Esophagus muscularis mucosa (tissue), 4 donors: ENCODE measurements at regions not wholly inside any gene's neighbourhood (a gene's known extent, or its start where the extent isn't known, plus 50 kb on each side); places are given as distances from the start of the nearest gene placed in this dataset.

Experiments
- DNase-seq: peaks from one replicate; pipeline ENCODE4 v3.0.0-alpha.2; 2017; ENCODE audit errors: extremely low spot score
- H3K27ac ChIP-seq, 4 donors: fragments of 200-600 bp; sonication (generic); replicated peaks in 1 of 4; 1 replicate in 3 of 4; 2 replicates in 1 of 4; pipeline ENCODE4 v1.5.1; 2016 to 2019; ENCODE audit warnings: mild to moderate bottlenecking in 1 of 4
- H3K27me3 ChIP-seq, 4 donors: fragments of 200-600 bp; sonication (generic); one replicate each; pipeline versions ENCODE4 v1.5.1 to v1.6.0; 2016 to 2019
- H3K36me3 ChIP-seq, 4 donors: fragments of 200-600 bp; sonication (generic); one replicate each; pipeline ENCODE4 v1.5.1; 2016 to 2019
- H3K4me1 ChIP-seq, 4 donors: fragments of 200-600 bp; sonication (generic); one replicate each; pipeline ENCODE4 v1.5.1; 2016 to 2019
- H3K4me3 ChIP-seq, 4 donors: fragments of 200-600 bp; sonication (generic); 1 replicate in 2 of 4; 2 replicates in 2 of 4; pipeline ENCODE4 v1.5.1; 2016 to 2019; ENCODE audit warnings: mild to moderate bottlenecking in 4 of 4, moderate library complexity in 1 of 4
- H3K9me3 ChIP-seq, 4 donors: fragments of 200-600 bp; sonication (generic); 1 replicate in 3 of 4; 2 replicates in 1 of 4; pipeline ENCODE4 v1.5.1; 2016 to 2019
- EP300 ChIP-seq: sonication (generic); formaldehyde crosslinking; IDR thresholded peaks from one replicate; pipeline ENCODE4 v1.6.1; 2017; ENCODE audit warnings: antibody characterized with exemption
- POLR2A ChIP-seq: fragments of 450-650 bp; IDR thresholded peaks from one replicate; pipeline ENCODE4 v1.6.1; 2017; ENCODE audit warnings: antibody characterized with exemption, moderate library complexity, mild to moderate bottlenecking, low read depth
- POLR2AphosphoS5 ChIP-seq, 2 donors: sonication (generic); formaldehyde crosslinking; IDR thresholded peaks; one replicate each; pipeline ENCODE4 v1.6.1; 2017; ENCODE audit warnings: antibody characterized with exemption in 2 of 2
- WGBS: methylation state at CpG from one replicate; pipeline ENCODE4 v1.1.5; 2018; 5-methylcytosine and 5-hydroxymethylcytosine counted together
- intact Hi-C: fragments of 100-400 bp; cut with DNase I; formaldehyde crosslinking; loops from one replicate; pipeline ENCODE4 v1.15.1; 2023
- TF ChIP-seq, protein P1 (sequence below), 3 experiments: fragments of 200-600 bp in 2 of 3; fragments of 450-650 bp in 1 of 3; sonication (generic) in 2 of 3; IDR thresholded peaks; one replicate each; pipeline ENCODE4 v1.5.1; 2017 to 2019; ENCODE audit warnings: antibody characterized with exemption in 3 of 3, mild to moderate bottlenecking in 2 of 3, moderate library complexity in 1 of 3

DNA sequence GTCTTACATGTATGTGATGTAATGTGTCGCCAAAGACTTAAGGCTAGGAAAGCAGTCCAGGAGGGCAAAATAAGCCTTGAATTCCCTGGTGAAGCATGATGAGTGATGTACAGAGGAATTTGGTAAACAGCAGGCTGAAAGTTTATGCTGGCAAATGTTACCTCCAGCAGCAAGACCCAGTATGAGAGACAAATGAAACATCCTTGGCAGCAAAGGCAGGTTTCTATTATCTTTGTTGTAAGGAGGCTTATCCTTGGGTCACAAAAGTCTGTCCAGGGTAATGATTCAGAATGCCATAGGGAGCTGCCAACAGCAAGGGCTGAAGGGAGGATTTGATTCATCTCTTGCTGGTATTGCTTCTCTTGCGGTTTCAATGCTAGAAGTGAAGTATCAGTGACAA lies 75.9 kb upstream of the HTR4 start:
- Histone ChIP-seq H3K4me1 (peaks cover 0 to 21% (median 16%) of the 10 kb centered on the region in 4 donors), H3K27me3 (no peaks in the 10 kb centered on the region), H3K9me3 (no peaks in the 10 kb centered on the region), H3K4me3 (no peak overlapping the region), H3K36me3 (no peaks in the 10 kb centered on the region), H3K27ac (no peak overlapping the region)
- intact Hi-C loops, result loop anchor here (1.0 to 5.0 kb wide), 5 partner anchors 267 to 873 kb away; no protein-coding TSS in a partner anchor
- DNase-seq, result no peak
- TF ChIP-seq POLR2AphosphoS5 (IDR thresholded peaks at IDR 0.05), result no peak
- TF ChIP-seq, protein P1, sequence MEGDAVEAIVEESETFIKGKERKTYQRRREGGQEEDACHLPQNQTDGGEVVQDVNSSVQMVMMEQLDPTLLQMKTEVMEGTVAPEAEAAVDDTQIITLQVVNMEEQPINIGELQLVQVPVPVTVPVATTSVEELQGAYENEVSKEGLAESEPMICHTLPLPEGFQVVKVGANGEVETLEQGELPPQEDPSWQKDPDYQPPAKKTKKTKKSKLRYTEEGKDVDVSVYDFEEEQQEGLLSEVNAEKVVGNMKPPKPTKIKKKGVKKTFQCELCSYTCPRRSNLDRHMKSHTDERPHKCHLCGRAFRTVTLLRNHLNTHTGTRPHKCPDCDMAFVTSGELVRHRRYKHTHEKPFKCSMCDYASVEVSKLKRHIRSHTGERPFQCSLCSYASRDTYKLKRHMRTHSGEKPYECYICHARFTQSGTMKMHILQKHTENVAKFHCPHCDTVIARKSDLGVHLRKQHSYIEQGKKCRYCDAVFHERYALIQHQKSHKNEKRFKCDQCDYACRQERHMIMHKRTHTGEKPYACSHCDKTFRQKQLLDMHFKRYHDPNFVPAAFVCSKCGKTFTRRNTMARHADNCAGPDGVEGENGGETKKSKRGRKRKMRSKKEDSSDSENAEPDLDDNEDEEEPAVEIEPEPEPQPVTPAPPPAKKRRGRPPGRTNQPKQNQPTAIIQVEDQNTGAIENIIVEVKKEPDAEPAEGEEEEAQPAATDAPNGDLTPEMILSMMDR (IDR thresholded peaks at IDR 0.05), result no peak
- TF ChIP-seq POLR2A, result no peak
- no peak for TF ChIP-seq EP300
- WGBS, result 54% methylated on average over 2 of the region's 2 CpGs

- no peak for TF ChIP-seq POLR2AphosphoS5 (IDR thresholded peaks at IDR 0.05)
- no peak for TF ChIP-seq POLR2A
- TF ChIP-seq, protein P1 (IDR thresholded peaks at IDR 0.05), result peak; percentile 83 to 95 (median 92)
- TF ChIP-seq EP300, result no peak
- 29% methylated on average over 12 of the region's 12 CpGs for WGBS
- intact Hi-C loops, result loop anchor here (1.0 to 5.0 kb wide), 5 partner anchors 266 to 874 kb away; no protein-coding TSS in a partner anchor
- Histone ChIP-seq H3K4me1 (peaks cover 0 to 23% (median 20%) of the 10 kb centered on the region in 4 donors), H3K27me3 (no peaks in the 10 kb centered on the region), H3K4me3 (no peak overlapping the region), H3K9me3 (no peaks in the 10 kb centered on the region), H3K27ac (no peak overlapping the region), H3K36me3 (no peaks in the 10 kb centered on the region)
- no peak for DNase-seq
These were observed 76.9 kb upstream of the HTR4 start for GRCh38 chr5:148730942-148731898.

- no peak for TF ChIP-seq EP300
- TF ChIP-seq POLR2AphosphoS5 (IDR thresholded peaks at IDR 0.05), result no peak
- TF ChIP-seq, protein P1 (IDR thresholded peaks at IDR 0.05), result no peak
- TF ChIP-seq POLR2A, result no peak
- intact Hi-C loops, result loop anchor here (1.0 to 5.0 kb wide), 5 partner anchors 265 to 875 kb away; no protein-coding TSS in a partner anchor
- Histone ChIP-seq H3K27ac (no peak overlapping the region), H3K36me3 (no peaks in the 10 kb centered on the region), H3K27me3 (no peaks in the 10 kb centered on the region), H3K9me3 (no peaks in the 10 kb centered on the region), H3K4me3 (no peak overlapping the region), H3K4me1 (peaks cover 10 to 29% (median 21%) of the 10 kb centered on the region in 4 donors)
- no peak for DNase-seq
- 58% methylated on average over 3 of the region's 3 CpGs for WGBS
These were observed 78.4 kb upstream of the HTR4 start for GRCh38 chr5:148732692-148733091.

- no peaks in the 10 kb centered on the region for H3K27me3 ChIP-seq
- no peak for DNase-seq
- 32% methylated on average over 11 of the region's 11 CpGs for WGBS
- intact Hi-C loops, result loop anchor here (1.0 to 5.0 kb wide), 5 partner anchors 263 to 877 kb away; no protein-coding TSS in a partner anchor
- peaks cover 10 to 29% (median 21%) of the 10 kb centered on the region in 4 donors for H3K4me1 ChIP-seq
- no peaks in the 10 kb centered on the region for H3K36me3 ChIP-seq
- no peak overlapping the region for H3K27ac ChIP-seq
- TF ChIP-seq, protein P1 (IDR thresholded peaks at IDR 0.05), result peak; percentile 67 to 71 (median 70)
- TF ChIP-seq POLR2A, result no peak
- H3K4me3 ChIP-seq, result no peak overlapping the region
- H3K9me3 ChIP-seq, result no peaks in the 10 kb centered on the region
These were observed 79.5 kb upstream of the HTR4 start for GRCh38 chr5:148733601-148734438.
